ENCODE measurements at regions not wholly inside any gene's neighbourhood (a gene's known extent, or its start where the extent isn't known, plus 50 kb on each side); places are given as distances from the start of the nearest gene placed in this dataset.

DNA sequence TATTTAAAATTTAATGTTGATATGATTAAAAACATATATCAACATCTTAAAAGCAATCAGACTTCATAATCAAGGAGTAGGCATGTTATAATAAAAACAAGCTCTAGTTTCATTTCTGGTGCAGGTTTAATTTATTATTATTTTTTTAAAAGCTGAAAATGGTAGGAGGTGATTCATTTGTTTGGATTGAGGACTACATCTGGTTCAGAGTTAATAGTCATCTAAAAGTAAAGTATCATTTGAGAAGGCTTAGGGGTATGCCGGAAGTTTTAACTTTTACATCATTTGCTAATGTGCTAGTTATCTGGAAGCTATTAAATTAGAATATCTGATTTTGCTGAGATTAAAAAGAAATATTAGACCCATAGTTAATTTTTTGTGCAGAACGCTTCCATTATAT lies 169.5 kb upstream of the LAMA2 start:
- Histone ChIP-seq H3K36me3 (ENCODE audit: control insufficient read depth, insufficient read depth, low read length) (no peaks in the 10 kb centered on the region), H3K14ac (replicated peaks; ENCODE audit: low read depth, low read length) (no peak overlapping the region), H4K20me1 (ENCODE audit: insufficient read depth, low read length) (no peaks in the 10 kb centered on the region), H2BK15ac (ENCODE audit: low read depth, low read length) (no peak overlapping the region), H3K79me1 (ENCODE audit: low read depth in 1 of 2, low read length in 2 of 2) (no peaks in the 10 kb centered on the region), H2AFZ (replicated peaks; ENCODE audit: low read length, poor library complexity) (no peak overlapping the region), H2BK20ac (ENCODE audit: low read depth, low read length) (no peak overlapping the region), H3K9me3 (ENCODE audit: control insufficient read depth, insufficient read depth, low read length) (no peaks in the 10 kb centered on the region), H4K8ac (ENCODE audit: low read depth in 2 of 2, low read length in 2 of 2) (no peak overlapping the region), H2AK5ac (ENCODE audit: low read depth, low read length) (no peak overlapping the region), H3K27ac (ENCODE audit: insufficient read depth, low read length) (no peak overlapping the region), H4K5ac (ENCODE audit: low read depth, low read length) (no peak overlapping the region), H3K9ac (ENCODE audit: low read depth, low read length) (no peak overlapping the region), H3K56ac (ENCODE audit: extremely low read depth, insufficient read depth, low read length) (no peak overlapping the region), H3K4ac (ENCODE audit: low read depth, low read length) (no peak overlapping the region), H2AK9ac (replicated peaks; ENCODE audit: low read depth, low read length, poor library complexity) (no peak overlapping the region), H3K27me3 (ENCODE audit: control insufficient read depth, insufficient read depth, low read length) (no peaks in the 10 kb centered on the region), H4K91ac (ENCODE audit: insufficient read depth, low read depth, low read length) (no peak overlapping the region), H3K9me1 (ENCODE audit: insufficient read depth, low read length) (no peaks in the 10 kb centered on the region), H3K4me3 (ENCODE audit: insufficient read depth, low read depth, low read length) (no peak overlapping the region), H3K18ac (ENCODE audit: low read depth, low read length) (no peak overlapping the region), H3K4me2 (ENCODE audit: low read depth, low read length) (no peak overlapping the region), H3K4me1 (ENCODE audit: control insufficient read depth, insufficient read depth, low read length) (no peaks in the 10 kb centered on the region), H2BK120ac (ENCODE audit: low read depth, low read length) (no peak overlapping the region), H3K23ac (ENCODE audit: low read depth, low read length) (no peak overlapping the region), H2BK5ac (ENCODE audit: low read depth, low read length, poor library complexity, severe bottlenecking) (no peak overlapping the region)
- dilution Hi-C loops (cut with HindIII; ENCODE audit: low sequenced_read_pairs, unreplicated experiment) = no loop called here
- in situ Hi-C loops (cut with MboI; ENCODE audit: low sequenced_read_pairs) = no loop called here
- WGBS, 2 experiments (ENCODE audit: extremely low coverage in 2 of 2, insufficient read length in 1 of 2) = no CpG with 5 or more reads among the region's 2 CpGs
- TF ChIP-seq, protein P1, sequence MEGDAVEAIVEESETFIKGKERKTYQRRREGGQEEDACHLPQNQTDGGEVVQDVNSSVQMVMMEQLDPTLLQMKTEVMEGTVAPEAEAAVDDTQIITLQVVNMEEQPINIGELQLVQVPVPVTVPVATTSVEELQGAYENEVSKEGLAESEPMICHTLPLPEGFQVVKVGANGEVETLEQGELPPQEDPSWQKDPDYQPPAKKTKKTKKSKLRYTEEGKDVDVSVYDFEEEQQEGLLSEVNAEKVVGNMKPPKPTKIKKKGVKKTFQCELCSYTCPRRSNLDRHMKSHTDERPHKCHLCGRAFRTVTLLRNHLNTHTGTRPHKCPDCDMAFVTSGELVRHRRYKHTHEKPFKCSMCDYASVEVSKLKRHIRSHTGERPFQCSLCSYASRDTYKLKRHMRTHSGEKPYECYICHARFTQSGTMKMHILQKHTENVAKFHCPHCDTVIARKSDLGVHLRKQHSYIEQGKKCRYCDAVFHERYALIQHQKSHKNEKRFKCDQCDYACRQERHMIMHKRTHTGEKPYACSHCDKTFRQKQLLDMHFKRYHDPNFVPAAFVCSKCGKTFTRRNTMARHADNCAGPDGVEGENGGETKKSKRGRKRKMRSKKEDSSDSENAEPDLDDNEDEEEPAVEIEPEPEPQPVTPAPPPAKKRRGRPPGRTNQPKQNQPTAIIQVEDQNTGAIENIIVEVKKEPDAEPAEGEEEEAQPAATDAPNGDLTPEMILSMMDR (conservative IDR thresholded peaks at IDR 0.05; ENCODE audit: low read depth, low read length) = no peak
- TF ChIP-seq NFE2L2 (IDR thresholded peaks at IDR 0.05; ENCODE audit: low read depth, low read length) = no peak
- TF ChIP-seq, protein P2, sequence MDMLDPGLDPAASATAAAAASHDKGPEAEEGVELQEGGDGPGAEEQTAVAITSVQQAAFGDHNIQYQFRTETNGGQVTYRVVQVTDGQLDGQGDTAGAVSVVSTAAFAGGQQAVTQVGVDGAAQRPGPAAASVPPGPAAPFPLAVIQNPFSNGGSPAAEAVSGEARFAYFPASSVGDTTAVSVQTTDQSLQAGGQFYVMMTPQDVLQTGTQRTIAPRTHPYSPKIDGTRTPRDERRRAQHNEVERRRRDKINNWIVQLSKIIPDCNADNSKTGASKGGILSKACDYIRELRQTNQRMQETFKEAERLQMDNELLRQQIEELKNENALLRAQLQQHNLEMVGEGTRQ (IDR thresholded peaks at IDR 0.05; ENCODE audit: low read depth, low read length) = no peak
- no peak for TF ChIP-seq MAFK (IDR thresholded peaks at IDR 0.05; ENCODE audit: low read depth, low read length)
- TF ChIP-seq ELK1 (IDR thresholded peaks at IDR 0.05; ENCODE audit: borderline replicate concordance, low read depth, low read length) = no peak
- TF ChIP-seq FOS (IDR thresholded peaks at IDR 0.05; ENCODE audit: low read depth, low read length) = no peak
- no peak for TF ChIP-seq RFX5 (IDR thresholded peaks at IDR 0.05; ENCODE audit: low read depth, low read length)
- no peak for TF ChIP-seq MXI1 (IDR thresholded peaks at IDR 0.05; ENCODE audit: borderline replicate concordance, low read depth, low read length)
- no peak for TF ChIP-seq POLR2A (IDR thresholded peaks at IDR 0.05; ENCODE audit: low read depth, low read length)
- no peak for TF ChIP-seq RAD21 (IDR thresholded peaks at IDR 0.05; ENCODE audit: low read length)
- no peak for TF ChIP-seq SMC3 (IDR thresholded peaks at IDR 0.05; ENCODE audit: low read depth, low read length)
- peak; percentile 80 for ATAC-seq (ENCODE audit: low read depth)
- no TSS peak for BruUV-seq (replicated peaks)
- intact Hi-C loops (cut with micrococcal nuclease) = no loop called here
- ChIA-PET POLR2A (ENCODE audit: unreplicated experiment) (interaction anchor here (0.6 kb wide), 1 partner anchor 60 kb away, joined by 3 read pairs; no protein-coding TSS in a partner anchor), CTCF (interaction anchor here (0.9 to 1.1 kb wide), 2 partner anchors 9 to 16 kb away, joined by 3 read pairs; no protein-coding TSS in a partner anchor)
- peak; percentile 78 for DNase-seq
